MM.1S (cell line): ENCODE measurements at regions not wholly inside any gene's neighbourhood (a gene's known extent, or its start where the extent isn't known, plus 50 kb on each side); places are given as distances from the start of the nearest gene placed in this dataset.
A peak's percentile ranks its signal among the peaks of the same experiment; 100 is the strongest.
"Not testable (repeated sequence)": the region's sequence is repeated elsewhere in the genome, so short reads cannot be mapped to it uniquely, and the experiment has no call there.

ENCODE experiments used
- DNase-seq: peaks from one replicate; pipeline ENCODE4 v3.0.0-alpha.2; 2015
- H2AFZ ChIP-seq: fragments of 300-600 bp; sonication (generic); 2 replicates; pipeline ENCODE4 v1.6.0; 2016; ENCODE audit warnings: antibody characterized with exemption, low read length
- H3F3A ChIP-seq: fragments of 300-600 bp; sonication (generic); 2 replicates; pipeline ENCODE4 v1.6.1; 2016; ENCODE audit warnings: mild to moderate bottlenecking, antibody characterized with exemption, low read length, moderate library complexity, mixed read lengths; ENCODE audit not compliant: insufficient read depth
- H3K27ac ChIP-seq: fragments of 300-600 bp; sonication (generic); 2 replicates; pipeline ENCODE4 v1.5.1; 2016; ENCODE audit warnings: mild to moderate bottlenecking, low read length
- H3K27me3 ChIP-seq: fragments of 300-600 bp; sonication (generic); replicated peaks from 2 replicates; pipeline ENCODE4 v1.6.0; 2016; ENCODE audit warnings: low read length; ENCODE audit not compliant: insufficient read depth
- H3K36me3 ChIP-seq: fragments of 300-600 bp; sonication (generic); replicated peaks from 2 replicates; pipeline ENCODE4 v1.6.1; 2016; ENCODE audit warnings: mild to moderate bottlenecking, low read length, mixed read lengths; ENCODE audit not compliant: insufficient read depth
- H3K4me1 ChIP-seq: fragments of 300-600 bp; sonication (generic); 2 replicates; pipeline ENCODE4 v1.6.1; 2016; ENCODE audit warnings: low read length, mixed read lengths
- H3K4me2 ChIP-seq: fragments of 300-600 bp; sonication (generic); 2 replicates; pipeline ENCODE4 v1.6.0; 2016; ENCODE audit warnings: low read depth, low read length
- H3K4me3 ChIP-seq: fragments of 300-600 bp; sonication (generic); 2 replicates; pipeline ENCODE4 v1.5.1; 2016; ENCODE audit warnings: low read length, mixed read lengths
- H3K79me2 ChIP-seq: fragments of 300-600 bp; sonication (generic); 2 replicates; pipeline ENCODE4 v1.6.1; 2016; ENCODE audit warnings: mixed run types, low read length, mixed read lengths
- H3K9ac ChIP-seq: fragments of 300-600 bp; sonication (generic); 2 replicates; pipeline ENCODE4 v1.6.1; 2016; ENCODE audit warnings: low read length, mixed read lengths
- H3K9me2 ChIP-seq: fragments of 300-600 bp; sonication (generic); replicated peaks from 2 replicates; pipeline ENCODE4 v1.6.1; 2016; ENCODE audit warnings: mild to moderate bottlenecking, low read length, mixed read lengths; ENCODE audit not compliant: insufficient read depth
- H3K9me3 ChIP-seq: fragments of 300-600 bp; sonication (generic); replicated peaks from 2 replicates; pipeline ENCODE4 v1.6.1; 2016; ENCODE audit warnings: mild to moderate bottlenecking, low read length, mixed read lengths; ENCODE audit not compliant: insufficient read depth
- H4K20me1 ChIP-seq: fragments of 300-600 bp; sonication (generic); 2 replicates; pipeline ENCODE4 v1.6.1; 2016; ENCODE audit warnings: mild to moderate bottlenecking, low read length, moderate library complexity, mixed read lengths; ENCODE audit not compliant: insufficient read depth
- EZH2 ChIP-seq: fragments of 300-600 bp; sonication (generic); optimal IDR thresholded peaks from 2 replicates; pipeline ENCODE3; 2017; ENCODE audit warnings: low read depth, mild to moderate bottlenecking, antibody characterized with exemption, low read length, mixed read lengths
- EZH2phosphoT487 ChIP-seq: fragments of 300-600 bp; sonication (generic); IDR thresholded peaks from 2 replicates; pipeline ENCODE4 v1.6.1; 2018; ENCODE audit warnings: antibody characterized with exemption, low read length
- TF ChIP-seq, protein P1 (sequence below): fragments of 300-600 bp; sonication (generic); IDR thresholded peaks from 2 replicates; pipeline ENCODE4 v1.5.1; 2016; ENCODE audit warnings: antibody characterized with exemption, low read length, mixed read lengths

DNA sequence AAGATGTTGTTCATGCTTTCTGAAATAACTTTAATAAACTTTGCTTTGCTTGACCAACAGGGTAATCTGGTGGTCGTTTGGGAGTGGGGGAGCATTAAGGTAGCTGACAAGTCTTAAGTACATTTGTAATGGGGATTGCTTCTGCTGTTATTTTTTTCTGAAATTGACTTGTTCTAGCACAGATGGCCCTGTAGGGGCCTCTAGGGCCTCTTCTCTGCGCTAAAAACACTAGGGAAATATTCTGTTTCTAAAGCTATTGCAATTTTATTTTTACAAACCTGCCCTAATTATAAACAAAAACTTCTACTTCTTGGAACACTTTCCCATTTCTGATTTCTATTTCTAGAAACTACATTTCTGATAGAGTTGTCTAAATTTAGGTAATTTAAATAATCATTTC is 191.3 kb upstream of the KCNJ3 start:
- no peaks in the 10 kb centered on the region for H3K9me2 ChIP-seq
- no peaks in the 10 kb centered on the region for H3K27me3 ChIP-seq
- no peaks in the 10 kb centered on the region for H3F3A ChIP-seq
- H3K4me2 ChIP-seq = no peak overlapping the region
- H3K36me3 ChIP-seq = no peaks in the 10 kb centered on the region
- DNase-seq = no peak
- TF ChIP-seq EZH2phosphoT487 (no peak), EZH2 (no peak)
- TF ChIP-seq, protein P1, sequence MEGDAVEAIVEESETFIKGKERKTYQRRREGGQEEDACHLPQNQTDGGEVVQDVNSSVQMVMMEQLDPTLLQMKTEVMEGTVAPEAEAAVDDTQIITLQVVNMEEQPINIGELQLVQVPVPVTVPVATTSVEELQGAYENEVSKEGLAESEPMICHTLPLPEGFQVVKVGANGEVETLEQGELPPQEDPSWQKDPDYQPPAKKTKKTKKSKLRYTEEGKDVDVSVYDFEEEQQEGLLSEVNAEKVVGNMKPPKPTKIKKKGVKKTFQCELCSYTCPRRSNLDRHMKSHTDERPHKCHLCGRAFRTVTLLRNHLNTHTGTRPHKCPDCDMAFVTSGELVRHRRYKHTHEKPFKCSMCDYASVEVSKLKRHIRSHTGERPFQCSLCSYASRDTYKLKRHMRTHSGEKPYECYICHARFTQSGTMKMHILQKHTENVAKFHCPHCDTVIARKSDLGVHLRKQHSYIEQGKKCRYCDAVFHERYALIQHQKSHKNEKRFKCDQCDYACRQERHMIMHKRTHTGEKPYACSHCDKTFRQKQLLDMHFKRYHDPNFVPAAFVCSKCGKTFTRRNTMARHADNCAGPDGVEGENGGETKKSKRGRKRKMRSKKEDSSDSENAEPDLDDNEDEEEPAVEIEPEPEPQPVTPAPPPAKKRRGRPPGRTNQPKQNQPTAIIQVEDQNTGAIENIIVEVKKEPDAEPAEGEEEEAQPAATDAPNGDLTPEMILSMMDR = 0 out of 2 replicates have a peak, but pooled peaks have one; percentile 7
- no peak overlapping the region for H3K4me3 ChIP-seq
- no peaks in the 10 kb centered on the region for H3K9me3 ChIP-seq
- no peak overlapping the region for H3K27ac ChIP-seq
- H3K4me1 ChIP-seq = no peaks in the 10 kb centered on the region
- H2AFZ ChIP-seq = no peak overlapping the region
- H3K9ac ChIP-seq = no peak overlapping the region
- H3K79me2 ChIP-seq = no peaks in the 10 kb centered on the region
- no peaks in the 10 kb centered on the region for H4K20me1 ChIP-seq

DNA sequence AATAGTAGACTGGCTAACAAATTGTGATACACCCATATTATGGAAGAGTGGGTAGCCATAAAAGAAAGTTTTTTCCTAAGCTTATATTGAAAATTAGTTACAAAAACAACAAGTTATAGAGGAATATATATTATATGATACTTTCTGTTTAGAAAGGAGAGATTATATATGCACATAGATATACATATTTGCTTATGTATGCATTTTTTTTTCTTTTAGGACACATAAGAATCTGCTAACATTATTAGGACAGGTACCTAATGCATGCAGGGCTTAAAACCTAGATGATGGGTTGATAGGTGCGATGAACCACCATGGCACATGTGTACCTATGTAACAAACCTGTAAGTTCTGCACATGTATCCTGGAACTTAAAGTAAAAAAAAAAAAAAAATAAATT is 179.6 kb upstream of the KCNJ3 start:
- no peak overlapping the region for H3K4me3 ChIP-seq
- no peaks in the 10 kb centered on the region for H3K9me3 ChIP-seq
- H3K79me2 ChIP-seq = no peaks in the 10 kb centered on the region
- H3F3A ChIP-seq = no peaks in the 10 kb centered on the region
- DNase-seq = no peak
- H3K36me3 ChIP-seq = no peaks in the 10 kb centered on the region
- H3K27me3 ChIP-seq = no peaks in the 10 kb centered on the region
- no peak overlapping the region for H3K4me2 ChIP-seq
- no peak overlapping the region for H2AFZ ChIP-seq
- no peak overlapping the region for H3K27ac ChIP-seq
- no peaks in the 10 kb centered on the region for H3K4me1 ChIP-seq
- TF ChIP-seq, protein P1 = no peak
- TF ChIP-seq EZH2phosphoT487 = no peak
- no peak for TF ChIP-seq EZH2
- no peaks in the 10 kb centered on the region for H3K9me2 ChIP-seq
- no peaks in the 10 kb centered on the region for H4K20me1 ChIP-seq
- no peak overlapping the region for H3K9ac ChIP-seq

DNA sequence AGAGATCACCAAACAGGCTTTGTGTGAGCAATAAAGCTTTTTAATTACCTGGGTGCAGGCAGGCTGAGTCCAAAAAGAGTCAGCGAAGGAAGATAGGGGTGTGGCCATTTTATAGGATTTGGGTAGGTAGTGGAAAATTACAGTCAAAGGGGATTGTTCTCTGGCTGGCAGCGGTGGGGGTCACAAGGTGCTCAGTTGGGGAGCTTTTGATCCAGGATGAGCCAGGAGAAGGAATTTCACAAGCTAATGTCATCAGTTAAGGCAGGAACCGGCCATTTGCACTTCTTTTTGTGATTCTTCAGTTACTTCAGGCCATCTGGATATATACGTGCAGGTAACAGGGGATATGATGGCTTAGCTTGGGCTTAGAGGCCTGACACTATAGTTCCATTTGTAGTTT is 177.5 kb upstream of the KCNJ3 start:
- not testable (repeated sequence) for H3K4me1 ChIP-seq, H3K4me3 ChIP-seq, H3K27ac ChIP-seq, DNase-seq, H3K79me2 ChIP-seq, H4K20me1 ChIP-seq, H3K4me2 ChIP-seq, H3K9me2 ChIP-seq, H2AFZ ChIP-seq, H3K9ac ChIP-seq, H3F3A ChIP-seq, H3K36me3 ChIP-seq, H3K27me3 ChIP-seq, H3K9me3 ChIP-seq

DNA sequence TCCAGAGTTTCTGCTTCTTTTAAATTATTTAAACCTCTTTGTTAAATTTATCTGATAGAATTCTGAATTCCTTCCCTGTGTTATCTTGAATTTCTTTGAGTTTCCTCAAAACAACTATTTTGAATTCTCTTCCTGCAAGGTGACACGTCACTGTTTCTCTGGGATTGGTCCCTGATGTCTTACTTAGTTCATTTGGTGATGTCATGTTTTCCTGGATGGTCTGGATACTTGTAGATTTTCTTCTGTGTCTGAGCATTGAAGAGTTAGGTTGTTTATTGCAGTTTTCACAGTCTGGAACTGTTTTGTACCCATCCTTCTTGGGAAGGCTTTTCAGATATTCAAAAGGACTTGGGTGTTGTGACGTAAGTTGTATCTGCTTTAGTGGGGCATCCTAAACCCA is 172.3 kb upstream of the KCNJ3 start:
- TF ChIP-seq EZH2 (no peak), EZH2phosphoT487 (no peak)
- TF ChIP-seq, protein P1 = no peak
- no peak overlapping the region for H2AFZ ChIP-seq
- H3K9me3 ChIP-seq = no peaks in the 10 kb centered on the region
- H3K27ac ChIP-seq = no peak overlapping the region
- no peak overlapping the region for H3K4me3 ChIP-seq
- no peaks in the 10 kb centered on the region for H3F3A ChIP-seq
- H3K36me3 ChIP-seq = no peaks in the 10 kb centered on the region
- no peaks in the 10 kb centered on the region for H3K4me1 ChIP-seq
- H3K79me2 ChIP-seq = no peaks in the 10 kb centered on the region
- no peaks in the 10 kb centered on the region for H3K9me2 ChIP-seq
- H4K20me1 ChIP-seq = no peaks in the 10 kb centered on the region
- no peaks in the 10 kb centered on the region for H3K27me3 ChIP-seq
- H3K4me2 ChIP-seq = no peak overlapping the region
- no peak overlapping the region for H3K9ac ChIP-seq
- DNase-seq = no peak
